Neural cell (in vitro differentiated cells): ENCODE measurements at regions not wholly inside any gene's neighbourhood (a gene's known extent, or its start where the extent isn't known, plus 50 kb on each side); places are given as distances from the start of the nearest gene placed in this dataset.
"Not testable (repeated sequence)": the region's sequence is repeated elsewhere in the genome, so short reads cannot be mapped to it uniquely, and the experiment has no call there.

ENCODE experiments used
- H2AFZ ChIP-seq: fragments of 200-600, 300-800 bp; sonication (generic), shearing (Covaris generic); 2 replicates; pipeline ENCODE4 v1.6.0; 2014; ENCODE audit warnings: low read depth, mild to moderate bottlenecking, antibody characterized with exemption, low read length, moderate library complexity
- H3F3A ChIP-seq: fragments of 200-600 bp; shearing (Covaris generic); 2 replicates; pipeline ENCODE4 v1.6.1; 2016; ENCODE audit warnings: mild to moderate bottlenecking, moderate library complexity, mixed read lengths, antibody characterized with exemption, low read length; ENCODE audit not compliant: insufficient read depth, poor library complexity, severe bottlenecking
- H3K27ac ChIP-seq: fragments of 200-600, 300-800 bp; sonication (generic), shearing (Covaris generic); 2 replicates; pipeline ENCODE4 v1.5.1; 2014; ENCODE audit warnings: mild to moderate bottlenecking, low read length, moderate library complexity
- H3K27me3 ChIP-seq: fragments of 300-800, 200-600 bp; sonication (generic), shearing (Covaris generic); 2 replicates; pipeline ENCODE4 v1.6.0; 2014; ENCODE audit warnings: mild to moderate bottlenecking, low read depth, low read length, moderate library complexity; ENCODE audit not compliant: insufficient read depth
- H3K36me3 ChIP-seq: fragments of 300-800, 200-600 bp; sonication (generic), shearing (Covaris generic); 2 replicates; pipeline ENCODE4 v1.5.1; 2014; ENCODE audit warnings: mild to moderate bottlenecking, antibody characterized with exemption, low read length, moderate library complexity; ENCODE audit not compliant: insufficient read depth
- H3K4me2 ChIP-seq: fragments of 300-800, 200-600 bp; sonication (generic), shearing (Covaris generic); 2 replicates; pipeline ENCODE4 v1.6.0; 2014; ENCODE audit warnings: mild to moderate bottlenecking, low read length
- H3K4me3 ChIP-seq: fragments of 300-800, 200-600 bp; sonication (generic), shearing (Covaris generic); 2 replicates; pipeline ENCODE4 v1.5.1; 2014; ENCODE audit warnings: mild to moderate bottlenecking, low read length, moderate library complexity
- H3K79me2 ChIP-seq: fragments of 200-600 bp; shearing (Covaris generic); replicated peaks from 2 replicates; pipeline ENCODE4 v1.6.0; 2014; ENCODE audit warnings: mild to moderate bottlenecking, low read length, moderate library complexity; ENCODE audit not compliant: insufficient read depth
- H3K9ac ChIP-seq: fragments of 300-800, 200-600 bp; sonication (generic), shearing (Covaris generic); 2 replicates; pipeline ENCODE4 v1.6.1; 2016; ENCODE audit warnings: mild to moderate bottlenecking, low read length, mixed read lengths
- H3K9me2 ChIP-seq: fragments of 200-600 bp; shearing (Covaris generic); 2 replicates; pipeline ENCODE4 v1.6.1; 2016; ENCODE audit warnings: mild to moderate bottlenecking, low read length, mixed read lengths; ENCODE audit not compliant: insufficient read depth
- H3K9me3 ChIP-seq: fragments of 200-600, 300-800 bp; sonication (generic), shearing (Covaris generic); 2 replicates; pipeline ENCODE4 v1.6.1; 2016; ENCODE audit warnings: mild to moderate bottlenecking, mixed run types, low read length, moderate library complexity, mixed read lengths
- H4K20me1 ChIP-seq: fragments of 200-600 bp; shearing (Covaris generic); 2 replicates; pipeline ENCODE4 v1.6.1; 2016; ENCODE audit warnings: mild to moderate bottlenecking, mixed run types; ENCODE audit not compliant: insufficient read depth
- CTCF ChIP-seq: fragments of 450-650 bp; IDR thresholded peaks from 2 replicates; pipeline ENCODE4 v1.5.1; 2014; ENCODE audit warnings: antibody characterized with exemption, mild to moderate bottlenecking, moderate library complexity; ENCODE audit not compliant: poor library complexity, severe bottlenecking
- EZH2 ChIP-seq: fragments of 200-600, 300-800 bp; shearing (Covaris generic), sonication (generic); IDR thresholded peaks from 2 replicates; pipeline ENCODE4 v1.6.1; 2014; ENCODE audit warnings: antibody characterized with exemption, low read length, borderline replicate concordance, mild to moderate bottlenecking; ENCODE audit not compliant: insufficient read depth, poor library complexity, severe bottlenecking
- RAD21 ChIP-seq: fragments of 450-650 bp; conservative IDR thresholded peaks from 2 replicates; pipeline ENCODE4 v1.6.1; 2014; ENCODE audit warnings: antibody characterized with exemption, mild to moderate bottlenecking, moderate library complexity
- REST ChIP-seq: IDR thresholded peaks from 2 replicates; pipeline ENCODE4 v1.6.1; 2012; ENCODE audit warnings: borderline replicate concordance
- SMC3 ChIP-seq: fragments of 450-650 bp; conservative IDR thresholded peaks from 2 replicates; pipeline ENCODE4 v1.6.1; 2014; ENCODE audit warnings: antibody characterized with exemption, mild to moderate bottlenecking, moderate library complexity; ENCODE audit not compliant: poor library complexity

GRCh38 chr4:158094413-158095134, 78.3 kb downstream of the GASK1B start:
- no peak overlapping the region for H2AFZ ChIP-seq
- H3K9me3 ChIP-seq = no peaks in the 10 kb centered on the region
- no peaks in the 10 kb centered on the region for H3K79me2 ChIP-seq
- H3K4me3 ChIP-seq = no peak overlapping the region
- no peak overlapping the region for H3K9ac ChIP-seq
- no peaks in the 10 kb centered on the region for H3K27me3 ChIP-seq
- no peak overlapping the region for H3K4me2 ChIP-seq
- no peak overlapping the region for H3K27ac ChIP-seq
- no peaks in the 10 kb centered on the region for H3K36me3 ChIP-seq
- H3K9me2 ChIP-seq = no peaks in the 10 kb centered on the region
- no peaks in the 10 kb centered on the region for H4K20me1 ChIP-seq
- H3F3A ChIP-seq = no peaks in the 10 kb centered on the region
- TF ChIP-seq RAD21 = no peak

- no peak overlapping the region for H3K4me3 ChIP-seq
- H4K20me1 ChIP-seq = no peaks in the 10 kb centered on the region
- no peak overlapping the region for H3K27ac ChIP-seq
- H2AFZ ChIP-seq = no peak overlapping the region
- H3K79me2 ChIP-seq = no peaks in the 10 kb centered on the region
- H3F3A ChIP-seq = no peaks in the 10 kb centered on the region
- H3K9me2 ChIP-seq = no peaks in the 10 kb centered on the region
- H3K4me2 ChIP-seq = no peak overlapping the region
- H3K9me3 ChIP-seq = no peaks in the 10 kb centered on the region
- TF ChIP-seq REST (no peak), SMC3 (no peak)
- no peak overlapping the region for H3K9ac ChIP-seq
- no peaks in the 10 kb centered on the region for H3K27me3 ChIP-seq
- H3K36me3 ChIP-seq = no peaks in the 10 kb centered on the region
These were observed 82.5 kb downstream of the GASK1B start for GRCh38 chr4:158090323-158090722.

GRCh38 chr4:158089897-158090296, 82.9 kb downstream of the GASK1B start:
- H3K27ac ChIP-seq, H3K4me2 ChIP-seq, H3K79me2 ChIP-seq, H3F3A ChIP-seq, H2AFZ ChIP-seq, H3K9me2 ChIP-seq, H3K36me3 ChIP-seq, H3K4me3 ChIP-seq, H3K9ac ChIP-seq, H4K20me1 ChIP-seq, H3K27me3 ChIP-seq, H3K9me3 ChIP-seq: not testable (repeated sequence)

- no peak overlapping the region for H2AFZ ChIP-seq
- TF ChIP-seq CTCF = no peak
- no peak for TF ChIP-seq EZH2
- TF ChIP-seq REST = no peak
- H4K20me1 ChIP-seq = no peaks in the 10 kb centered on the region
- H3K36me3 ChIP-seq = no peaks in the 10 kb centered on the region
- H3K27me3 ChIP-seq = no peaks in the 10 kb centered on the region
- H3K79me2 ChIP-seq = no peaks in the 10 kb centered on the region
- no peaks in the 10 kb centered on the region for H3K9me2 ChIP-seq
- H3K9me3 ChIP-seq = no peaks in the 10 kb centered on the region
- H3F3A ChIP-seq = no peaks in the 10 kb centered on the region
- no peak overlapping the region for H3K4me3 ChIP-seq
- H3K4me2 ChIP-seq = no peak overlapping the region
- H3K27ac ChIP-seq = no peak overlapping the region
- H3K9ac ChIP-seq = no peak overlapping the region
These were observed 92.5 kb downstream of the GASK1B start for GRCh38 chr4:158080354-158080753.
